NCI-H82 (cell line): ENCODE measurements at regions not wholly inside any gene's neighbourhood (a gene's known extent, or its start where the extent isn't known, plus 50 kb on each side); places are given as distances from the start of the nearest gene placed in this dataset.

Source experiments
- DNase-seq: peaks from one replicate; lab custom pipeline; 2025; lab: John Stamatoyannopoulos, UW

GRCh38 chr6:51542475-51542874 lies 544.9 kb downstream of the PKHD1 start:
- DNase-seq = no peak

- DNase-seq = no peak
Observed at GRCh38 chr6:51550243-51550642, 537.2 kb downstream of the PKHD1 start.

- peak; percentile 22 for DNase-seq
Observed at GRCh38 chr6:51552435-51552834, 535.0 kb downstream of the PKHD1 start.

- peak; percentile 39 for DNase-seq
Observed at GRCh38 chr6:51553246-51554015, 534.0 kb downstream of the PKHD1 start.

- no peak for DNase-seq
Observed at GRCh38 chr6:51554029-51554428, 533.4 kb downstream of the PKHD1 start.

- DNase-seq = no peak
Observed at GRCh38 chr6:51559059-51559458, 528.4 kb downstream of the PKHD1 start.

- DNase-seq = no peak
Observed at GRCh38 chr6:51562198-51562597, 525.2 kb downstream of the PKHD1 start.
